HG02588 (cell line): ENCODE measurements at regions not wholly inside any gene's neighbourhood (a gene's known extent, or its start where the extent isn't known, plus 50 kb on each side); places are given as distances from the start of the nearest gene placed in this dataset.

ENCODE experiments used
- ATAC-seq: cut with Tn5 transposase; IDR thresholded peaks from one replicate; pipeline ENCODE4 v1.9.1; 2021; ENCODE audit warnings: mild to moderate bottlenecking, moderate library complexity; ENCODE audit not compliant: unreplicated experiment

- no peak for ATAC-seq
Measured at GRCh38 chr1:237972186-237972585, 81.5 kb upstream of the ZP4 start.

GRCh38 chr1:237962985-237963384, 72.3 kb upstream of the ZP4 start:
- ATAC-seq: no peak

GRCh38 chr1:237961754-237962153, 71.0 kb upstream of the ZP4 start:
- ATAC-seq: no peak

- no peak for ATAC-seq
Measured at GRCh38 chr1:237959838-237960237, 69.1 kb upstream of the ZP4 start.

- ATAC-seq: no peak
Measured at GRCh38 chr1:237953238-237953637, 62.5 kb upstream of the ZP4 start.
